Progenitor cell of endocrine pancreas (in vitro differentiated cells): ENCODE measurements at regions not wholly inside any gene's neighbourhood (a gene's known extent, or its start where the extent isn't known, plus 50 kb on each side); places are given as distances from the start of the nearest gene placed in this dataset.
A peak's percentile ranks its signal among the peaks of the same experiment; 100 is the strongest.

Experiments used
- DNase-seq: peaks from one replicate; pipeline ENCODE4 v3.0.0; 2021; ENCODE audit warnings: low spot score; ENCODE audit not compliant: unreplicated experiment
- H3K27ac Mint-ChIP-seq: 2 replicates; pipeline ENCODE4 v1.8.0; 2021; ENCODE audit warnings: mild to moderate bottlenecking, moderate library complexity, mixed read lengths
- H3K27me3 Mint-ChIP-seq: 2 replicates; pipeline ENCODE4 v1.8.0; 2021; ENCODE audit warnings: mixed read lengths
- H3K36me3 Mint-ChIP-seq: 2 replicates; pipeline ENCODE4 v1.8.0; 2022; ENCODE audit warnings: mixed read lengths; ENCODE audit not compliant: insufficient read depth
- H3K4me1 Mint-ChIP-seq: 2 replicates; pipeline ENCODE4 v1.8.0; 2021; ENCODE audit warnings: low read depth, mixed read lengths
- H3K4me3 Mint-ChIP-seq: 2 replicates; pipeline ENCODE4 v1.8.0; 2021; ENCODE audit warnings: low read depth, mild to moderate bottlenecking, moderate library complexity, mixed read lengths
- H3K9me3 Mint-ChIP-seq: 2 replicates; pipeline ENCODE4 v1.8.0; 2021; ENCODE audit warnings: low read depth, mixed read lengths
- CTCF ChIP-seq: fragments of 200-600 bp; sonication (generic); IDR thresholded peaks from one replicate; pipeline ENCODE4 v1.5.0; 2021; ENCODE audit warnings: antibody characterized with exemption, mild to moderate bottlenecking; ENCODE audit not compliant: unreplicated experiment

DNA sequence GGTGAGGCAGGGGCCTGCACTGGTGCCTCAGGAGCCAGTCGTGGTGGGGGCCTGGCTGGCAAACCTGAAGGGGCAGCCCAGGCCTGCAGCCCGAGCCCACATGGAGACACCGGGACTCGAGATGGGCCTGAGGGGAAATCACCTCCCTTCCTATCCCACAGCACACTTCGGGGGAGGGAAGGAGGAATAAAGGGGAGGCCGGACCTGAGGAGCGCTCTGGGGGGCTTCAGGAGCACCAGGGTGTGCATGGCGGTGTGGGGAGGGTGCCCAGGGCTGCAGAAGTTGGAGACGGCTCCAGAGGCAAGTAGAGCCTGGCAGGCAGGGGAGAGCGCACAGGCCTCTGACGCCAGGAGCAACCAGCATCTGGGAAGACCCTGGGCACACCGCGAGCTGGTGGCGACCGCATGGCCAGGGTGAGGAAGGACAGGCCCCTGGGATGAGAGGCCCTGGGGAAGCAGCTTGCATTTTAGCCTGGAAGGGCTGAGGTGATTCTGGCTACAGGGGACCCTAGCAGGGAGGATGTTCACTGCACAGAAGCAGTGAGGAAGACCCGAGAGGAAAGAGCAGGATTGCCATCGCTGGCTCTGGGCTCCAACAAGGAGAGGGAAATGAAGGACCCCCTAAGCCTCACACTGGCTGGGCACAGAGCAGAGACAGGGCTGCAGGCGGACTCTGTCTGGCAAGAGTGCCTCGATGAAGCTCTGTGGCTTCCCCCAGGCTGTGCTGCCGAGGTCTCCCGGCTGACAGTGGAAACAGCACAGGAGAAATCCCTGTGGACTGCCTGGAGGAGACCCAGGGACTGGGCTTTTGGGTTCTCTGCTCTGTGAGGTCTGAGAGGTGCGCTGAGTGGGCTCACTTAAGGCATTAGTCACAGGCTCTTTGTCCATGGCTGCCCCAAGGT is 457.7 kb downstream of the BRD1 start:
- DNase-seq: peak; percentile 5
- H3K4me1 Mint-ChIP-seq: no peaks in the 10 kb centered on the region
- no peak overlapping the region for H3K4me3 Mint-ChIP-seq
- H3K36me3 Mint-ChIP-seq: no peaks in the 10 kb centered on the region
- peaks cover 15% of the 10 kb centered on the region for H3K27me3 Mint-ChIP-seq
- H3K27ac Mint-ChIP-seq: no peak overlapping the region
- H3K9me3 Mint-ChIP-seq: no peaks in the 10 kb centered on the region
- no peak for TF ChIP-seq CTCF

- Mint-ChIP-seq H3K9me3 (no peaks in the 10 kb centered on the region), H3K27ac (no peak overlapping the region), H3K4me3 (no peak overlapping the region), H3K4me1 (no peaks in the 10 kb centered on the region), H3K27me3 (peaks cover 15% of the 10 kb centered on the region), H3K36me3 (no peaks in the 10 kb centered on the region)
- TF ChIP-seq CTCF: no peak
- peak; percentile 5 for DNase-seq
Observed at GRCh38 chr22:49368976-49369725, 458.5 kb downstream of the BRD1 start.

DNA sequence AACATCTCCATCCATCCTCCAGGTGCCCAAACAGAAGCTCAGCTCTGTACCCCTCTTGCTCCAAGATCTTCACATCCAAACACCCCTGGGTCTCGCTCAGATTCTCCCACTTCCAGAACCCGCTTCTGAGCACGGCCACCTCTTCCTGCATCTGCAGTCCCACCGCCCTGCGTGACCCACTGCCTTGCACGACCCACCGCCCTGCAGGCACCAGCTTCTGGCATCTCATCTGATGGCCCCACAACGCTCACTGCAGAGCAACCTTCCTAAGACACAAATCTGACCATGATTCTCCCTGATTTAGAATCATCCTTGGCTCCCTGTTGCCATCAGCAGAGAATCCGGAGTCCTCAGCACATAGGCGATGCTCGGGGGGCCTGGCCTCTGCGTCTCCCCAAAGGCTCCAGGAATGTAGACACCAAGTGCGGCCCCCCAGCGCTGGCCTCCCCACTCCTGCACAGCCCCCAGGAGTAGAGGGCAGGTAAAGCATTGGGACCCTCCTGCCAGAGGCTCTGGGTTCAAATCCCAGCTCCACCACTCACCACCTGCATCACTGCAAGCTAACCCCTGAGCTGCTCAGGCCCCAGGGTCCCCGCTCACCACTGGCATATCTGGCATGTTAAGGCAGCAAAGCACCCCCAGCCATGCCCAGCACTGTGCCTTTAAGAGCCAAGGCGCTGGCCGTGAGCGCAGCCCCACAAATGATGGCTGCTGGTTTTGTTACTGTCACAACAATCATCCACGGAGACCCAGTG is 459.3 kb downstream of the BRD1 start:
- Mint-ChIP-seq H3K4me1 (no peaks in the 10 kb centered on the region), H3K36me3 (no peaks in the 10 kb centered on the region), H3K9me3 (no peaks in the 10 kb centered on the region), H3K4me3 (no peak overlapping the region), H3K27ac (no peak overlapping the region), H3K27me3 (peaks cover 15% of the 10 kb centered on the region)
- TF ChIP-seq CTCF: no peak
- no peak for DNase-seq

GRCh38 chr22:49367041-49367697 is 460.5 kb downstream of the BRD1 start:
- H3K4me1 Mint-ChIP-seq: no peaks in the 10 kb centered on the region
- no peak overlapping the region for H3K4me3 Mint-ChIP-seq
- H3K27me3 Mint-ChIP-seq: peaks cover 13% of the 10 kb centered on the region
- no peak overlapping the region for H3K27ac Mint-ChIP-seq
- H3K9me3 Mint-ChIP-seq: no peaks in the 10 kb centered on the region
- H3K36me3 Mint-ChIP-seq: no peaks in the 10 kb centered on the region
- no peak for TF ChIP-seq CTCF
- DNase-seq: no peak
